ENCODE measurements at regions not wholly inside any gene's neighbourhood (a gene's known extent, or its start where the extent isn't known, plus 50 kb on each side); places are given as distances from the start of the nearest gene placed in this dataset.

DNA sequence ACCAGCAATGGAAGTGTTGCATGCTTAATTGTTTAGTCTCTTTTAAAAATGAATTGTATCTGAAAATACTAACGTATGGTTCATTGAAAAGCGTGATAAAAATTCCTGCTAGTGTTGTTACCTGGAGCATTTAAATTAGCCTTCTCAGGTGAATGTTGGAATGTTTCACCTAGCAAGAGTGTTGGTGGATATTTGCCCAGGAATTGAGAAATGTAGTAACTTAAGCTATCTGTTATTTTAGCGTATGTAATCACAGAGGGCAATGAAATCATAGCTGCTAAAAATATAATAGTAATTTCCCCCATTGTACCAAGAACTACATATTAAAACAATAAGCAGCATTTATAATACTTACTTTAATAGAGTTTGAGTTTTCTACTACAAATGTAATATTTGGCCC lies 166.1 kb upstream of the KIAA1217 start:
- H3K79me1 ChIP-seq (ENCODE audit: low read depth, low read length): no peaks in the 10 kb centered on the region
- H2BK15ac ChIP-seq (ENCODE audit: low read length): no peak overlapping the region
- no peak overlapping the region for H4K91ac ChIP-seq (replicated peaks; ENCODE audit: insufficient read length, low read length)
- no peak overlapping the region for H3K4me3 ChIP-seq (ENCODE audit: extremely low read depth in 1 of 4, insufficient read depth in 2 of 4, low read depth in 3 of 4, low read length in 4 of 4)
- no peaks in the 10 kb centered on the region for H3K9me3 ChIP-seq (ENCODE audit: insufficient read depth in 2 of 2, low read depth in 1 of 2, low read length in 1 of 2)
- no peak overlapping the region for H4K5ac ChIP-seq (ENCODE audit: insufficient read length, low read depth, low read length)
- DNase-seq (ENCODE audit: low read depth in 1 of 2, low spot score in 2 of 2) (no peak), FAIRE-seq (no peak)
- H3K27me3 ChIP-seq (replicated peaks in 1 of 4; ENCODE audit: control insufficient read depth in 3 of 4, extremely low read depth in 1 of 4, insufficient read depth in 3 of 4, low read length in 3 of 4): no peaks in the 10 kb centered on the region
- no peak overlapping the region for H2BK12ac ChIP-seq (ENCODE audit: low read depth, low read length)
- no peak overlapping the region for H2BK5ac ChIP-seq (ENCODE audit: low read depth, low read length)
- no peaks in the 10 kb centered on the region for H3K23me2 ChIP-seq (ENCODE audit: low read depth, low read length)
- H3K56ac ChIP-seq (replicated peaks; ENCODE audit: insufficient read length, low read depth, low read length): no peak overlapping the region
- WGBS, 2 experiments (ENCODE audit: extremely low coverage in 1 of 2, insufficient coverage in 1 of 2, insufficient read length in 1 of 2, insufficient replicate concordance in 2 of 2, low coverage in 1 of 2, low lambda C conversion rate in 2 of 2, missing lambda C conversion rate in 1 of 2): 84% methylated on average over 3 of the region's 3 CpGs; no CpG with 5 or more reads in 1 of the 2 experiments
- POLR2A ChIA-PET (ENCODE audit: partially characterized antibody): no interaction called here
- no peak overlapping the region for H2AFZ ChIP-seq (ENCODE audit: low read length)
- H3K4ac ChIP-seq (replicated peaks; ENCODE audit: insufficient read length, low read depth, low read length): no peak overlapping the region
- CTCF ChIA-PET (ENCODE audit: partially characterized antibody): no interaction called here
- H3K79me2 ChIP-seq (ENCODE audit: control insufficient read depth in 1 of 2, insufficient read depth in 2 of 2, low read length in 2 of 2): no peaks in the 10 kb centered on the region
- H4K20me1 ChIP-seq (replicated peaks in 1 of 2; ENCODE audit: control insufficient read depth in 1 of 2, insufficient read depth in 2 of 2, low read length in 2 of 2): no peaks in the 10 kb centered on the region
- H3K18ac ChIP-seq (ENCODE audit: extremely low read depth, low read length): no peak overlapping the region
- no peak overlapping the region for H3K27ac ChIP-seq (ENCODE audit: low read depth, low read length)
- H3K4me1 ChIP-seq (replicated peaks in 1 of 4; ENCODE audit: control insufficient read depth in 3 of 4, insufficient read depth in 4 of 4, low read length in 3 of 4): peaks cover 0 to 3% (median 0%) of the 10 kb centered on the region in 4 experiments; a peak in 2 of 7 replicates
- H3K4me2 ChIP-seq (ENCODE audit: insufficient read depth in 1 of 2, low read depth in 2 of 2, low read length in 2 of 2): no peak overlapping the region
- no peak overlapping the region for H3K9ac ChIP-seq (replicated peaks in 1 of 4; ENCODE audit: extremely low read depth in 1 of 4, low read depth in 3 of 4, low read length in 3 of 4)
- no peak overlapping the region for H3K23ac ChIP-seq (ENCODE audit: insufficient read length)
- no peak overlapping the region for H3K14ac ChIP-seq (ENCODE audit: insufficient read length)
- no peak overlapping the region for H2BK120ac ChIP-seq (replicated peaks; ENCODE audit: low read depth, low read length)
- no peak overlapping the region for H4K8ac ChIP-seq (ENCODE audit: extremely low read depth, insufficient read depth, low read length)
- no peak overlapping the region for H2BK20ac ChIP-seq (ENCODE audit: low read length)
- no peak overlapping the region for H2AK5ac ChIP-seq (ENCODE audit: low read depth, low read length)
- no peaks in the 10 kb centered on the region for H3K36me3 ChIP-seq (ENCODE audit: control insufficient read depth in 2 of 4, insufficient read depth in 4 of 4, low read length in 3 of 4)
- TF ChIP-seq CBX5 (IDR thresholded peaks at IDR 0.05; ENCODE audit: low read depth, low read length) (no peak), ASH2L (IDR thresholded peaks at IDR 0.05; ENCODE audit: low read length) (no peak), YY1 (IDR thresholded peaks at IDR 0.05; ENCODE audit: low read depth, low read length) (no peak), POU5F1 (IDR thresholded peaks at IDR 0.05; ENCODE audit: low read depth, low read length) (no peak), KDM1A (IDR thresholded peaks at IDR 0.05; ENCODE audit: borderline replicate concordance, low read length) (no peak), BRCA1 (IDR thresholded peaks at IDR 0.05; ENCODE audit: low read depth, low read length) (no peak), SIN3A (conservative IDR thresholded peaks at IDR 0.05 in 1 of 2, IDR thresholded peaks at IDR 0.05 in 1 of 2; ENCODE audit: low read depth in 1 of 2, low read length in 2 of 2) (no peak), JUND (IDR thresholded peaks at IDR 0.05; ENCODE audit: low read length) (no peak), RAD21 (IDR thresholded peaks at IDR 0.05 in 1 of 2, conservative IDR thresholded peaks at IDR 0.05 in 1 of 2; ENCODE audit: low read depth in 2 of 2, low read length in 2 of 2) (no peak), TAF7 (optimal IDR thresholded peaks at IDR 0.05; ENCODE audit: borderline replicate concordance, low read depth, low read length) (no peak), GABPA (IDR thresholded peaks at IDR 0.05; ENCODE audit: borderline replicate concordance, insufficient read depth, low read length) (no peak), FOSL1 (IDR thresholded peaks at IDR 0.05; ENCODE audit: insufficient read depth, low read depth, low read length) (no peak), CREB1 (IDR thresholded peaks at IDR 0.05) (no peak), POLR2A (IDR thresholded peaks at IDR 0.05; ENCODE audit: control extremely low read depth in 1 of 2, low read depth in 2 of 2, low read length in 2 of 2) (no peak), NRF1 (IDR thresholded peaks at IDR 0.05; ENCODE audit: low read depth, low read length) (no peak)
- TF ChIP-seq, protein P1, sequence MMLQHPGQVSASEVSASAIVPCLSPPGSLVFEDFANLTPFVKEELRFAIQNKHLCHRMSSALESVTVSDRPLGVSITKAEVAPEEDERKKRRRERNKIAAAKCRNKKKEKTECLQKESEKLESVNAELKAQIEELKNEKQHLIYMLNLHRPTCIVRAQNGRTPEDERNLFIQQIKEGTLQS (IDR thresholded peaks at IDR 0.05; ENCODE audit: insufficient read depth, low read depth, low read length): no peak
